OCI-LY3 (cell line): ENCODE measurements at regions not wholly inside any gene's neighbourhood (a gene's known extent, or its start where the extent isn't known, plus 50 kb on each side); places are given as distances from the start of the nearest gene placed in this dataset.

Source experiments
- EZH2phosphoT487 ChIP-seq: fragments of 200-600 bp; shearing (Covaris generic); IDR thresholded peaks from 2 replicates; pipeline ENCODE4 v1.6.1; 2018; ENCODE audit warnings: antibody characterized with exemption, mixed run types, low read depth
- TF ChIP-seq, protein P1 (sequence below): fragments of 200-600, 300-600 bp; sonication (generic); IDR thresholded peaks from 2 replicates; pipeline ENCODE4 v1.5.1; 2014; ENCODE audit warnings: antibody characterized with exemption, low read length, low read depth

- TF ChIP-seq, protein P1, sequence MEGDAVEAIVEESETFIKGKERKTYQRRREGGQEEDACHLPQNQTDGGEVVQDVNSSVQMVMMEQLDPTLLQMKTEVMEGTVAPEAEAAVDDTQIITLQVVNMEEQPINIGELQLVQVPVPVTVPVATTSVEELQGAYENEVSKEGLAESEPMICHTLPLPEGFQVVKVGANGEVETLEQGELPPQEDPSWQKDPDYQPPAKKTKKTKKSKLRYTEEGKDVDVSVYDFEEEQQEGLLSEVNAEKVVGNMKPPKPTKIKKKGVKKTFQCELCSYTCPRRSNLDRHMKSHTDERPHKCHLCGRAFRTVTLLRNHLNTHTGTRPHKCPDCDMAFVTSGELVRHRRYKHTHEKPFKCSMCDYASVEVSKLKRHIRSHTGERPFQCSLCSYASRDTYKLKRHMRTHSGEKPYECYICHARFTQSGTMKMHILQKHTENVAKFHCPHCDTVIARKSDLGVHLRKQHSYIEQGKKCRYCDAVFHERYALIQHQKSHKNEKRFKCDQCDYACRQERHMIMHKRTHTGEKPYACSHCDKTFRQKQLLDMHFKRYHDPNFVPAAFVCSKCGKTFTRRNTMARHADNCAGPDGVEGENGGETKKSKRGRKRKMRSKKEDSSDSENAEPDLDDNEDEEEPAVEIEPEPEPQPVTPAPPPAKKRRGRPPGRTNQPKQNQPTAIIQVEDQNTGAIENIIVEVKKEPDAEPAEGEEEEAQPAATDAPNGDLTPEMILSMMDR = no peak
- TF ChIP-seq EZH2phosphoT487 = no peak
Measured at GRCh38 chr6:154923199-154923869, 71.8 kb upstream of the TIAM2 start.
